Activated CD4-positive, alpha-beta T cell treated with anti-CD3 and anti-CD28 coated beads, Interleukin-2, amount 50 U/mL, for 16 hours (primary cell): ENCODE measurements at regions not wholly inside any gene's neighbourhood (a gene's known extent, or its start where the extent isn't known, plus 50 kb on each side); places are given as distances from the start of the nearest gene placed in this dataset.

Experiments
- DNase-seq: peaks from one replicate; pipeline ENCODE4 v3.0.0-alpha.2; 2020

DNA sequence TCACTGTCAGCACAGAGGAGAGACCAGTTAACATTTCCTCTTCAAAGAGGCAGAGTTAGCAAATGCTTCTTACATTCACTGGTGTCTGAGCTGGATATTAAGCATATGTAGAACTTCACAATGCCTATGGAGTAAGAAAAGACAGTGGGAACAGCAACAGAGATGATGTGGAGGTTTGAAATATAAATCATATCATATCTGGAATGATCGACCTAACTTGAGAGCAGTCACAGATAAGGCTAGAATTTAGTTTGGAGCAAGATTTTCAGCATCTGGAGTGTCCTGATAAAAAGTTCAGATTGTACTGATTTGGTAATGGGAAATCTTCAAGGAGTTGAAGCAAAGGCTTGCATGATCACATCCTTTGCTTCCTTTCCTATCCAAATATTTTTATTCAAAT, 90.5 kb upstream of the ANKRD50 start:
- no peak for DNase-seq

DNA sequence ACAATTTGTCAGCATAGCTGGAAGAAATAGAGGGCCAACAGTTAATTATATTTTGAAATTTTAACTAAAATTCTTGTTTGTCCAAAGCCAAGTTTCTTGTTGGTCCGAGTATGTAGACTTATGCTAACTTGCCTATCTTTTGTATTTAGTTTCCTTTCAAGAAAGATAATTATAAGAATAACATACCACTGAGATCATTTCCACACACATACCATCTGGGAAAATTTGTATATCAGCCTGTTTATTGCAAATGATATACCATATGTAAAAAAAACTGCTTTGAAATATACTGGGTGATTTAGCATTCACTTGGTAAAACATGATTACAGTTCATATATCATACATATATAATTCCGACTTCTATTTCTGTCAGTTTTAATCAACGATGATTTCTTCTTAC, 84.7 kb upstream of the ANKRD50 start:
- DNase-seq: no peak

DNA sequence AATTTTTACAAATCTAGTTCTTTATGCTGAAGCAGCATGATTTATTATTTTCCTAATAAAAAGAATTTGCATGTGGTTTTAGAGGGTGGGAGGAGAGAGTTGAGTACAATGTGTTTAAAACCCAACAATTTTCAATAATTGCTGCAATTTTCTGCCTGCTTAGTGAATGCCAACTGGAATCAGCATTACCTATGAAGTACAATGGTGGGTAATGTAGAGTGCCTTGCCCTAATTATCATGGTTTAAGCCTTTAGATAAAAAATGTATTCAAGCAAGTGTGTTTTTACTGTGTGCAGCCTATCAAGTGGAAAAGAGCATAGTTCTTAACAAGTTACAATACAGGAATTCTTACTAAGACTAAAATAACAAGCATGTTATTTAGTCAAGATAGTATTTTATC, 77.9 kb upstream of the ANKRD50 start:
- no peak for DNase-seq

DNA sequence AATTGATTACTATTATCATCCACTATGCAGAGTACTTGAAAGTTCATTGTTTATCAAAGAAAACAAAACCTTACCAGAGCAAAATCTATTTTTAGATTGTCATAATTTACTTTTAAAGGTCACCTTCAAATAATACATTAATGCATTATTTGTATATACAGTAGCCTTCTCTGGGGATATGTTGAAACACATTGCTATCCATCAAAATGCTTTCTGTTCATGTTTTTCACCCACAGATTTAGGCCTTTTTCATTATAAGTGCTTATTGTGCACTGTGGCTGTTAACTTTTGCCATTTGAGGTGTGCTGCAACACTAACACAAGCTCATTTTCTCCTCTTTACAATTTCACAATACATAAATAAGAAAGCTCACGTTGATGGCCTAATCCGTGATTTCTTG, 74.1 kb upstream of the ANKRD50 start:
- DNase-seq: no peak

- DNase-seq: no peak
Observed at GRCh38 chr4:124785645-124786044, 73.1 kb upstream of the ANKRD50 start.

GRCh38 chr4:124783847-124784246, 71.3 kb upstream of the ANKRD50 start:
- DNase-seq: no peak

- no peak for DNase-seq
Observed at GRCh38 chr4:124777007-124777406, 64.5 kb upstream of the ANKRD50 start.

DNA sequence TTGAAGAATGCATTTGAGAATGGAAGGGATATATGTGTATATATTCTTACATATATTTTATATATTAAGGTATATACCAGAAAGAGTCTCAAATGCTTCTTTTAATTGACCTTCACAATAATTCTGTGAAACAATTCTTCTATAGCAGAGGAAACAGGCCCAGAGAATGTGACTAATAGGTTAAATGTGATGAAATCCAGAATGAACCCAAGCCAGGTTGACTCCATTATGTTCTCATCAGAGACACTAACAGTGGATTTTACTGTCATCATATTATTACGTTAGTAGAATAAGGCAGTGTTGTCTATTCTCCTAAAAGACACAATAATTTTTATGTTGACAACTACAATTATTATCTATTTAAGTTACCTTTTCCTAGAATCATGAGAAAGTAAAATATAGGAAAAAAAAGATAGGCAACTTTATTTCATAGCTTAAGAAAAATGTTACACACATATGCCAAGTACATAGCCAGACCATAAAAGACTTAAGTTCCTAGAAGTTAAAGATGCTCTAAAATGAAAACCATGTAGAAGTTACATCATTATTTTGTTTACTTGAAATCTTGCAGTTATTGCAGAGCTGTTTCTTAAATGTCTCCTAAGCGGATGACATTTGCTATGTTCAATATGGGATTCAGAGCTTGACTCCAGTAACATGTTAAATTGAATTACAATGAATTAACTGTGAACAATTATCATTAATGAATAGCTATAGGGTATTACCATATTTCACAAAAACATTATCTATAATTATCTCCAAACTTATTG, 56.2 kb upstream of the ANKRD50 start:
- DNase-seq: no peak

DNA sequence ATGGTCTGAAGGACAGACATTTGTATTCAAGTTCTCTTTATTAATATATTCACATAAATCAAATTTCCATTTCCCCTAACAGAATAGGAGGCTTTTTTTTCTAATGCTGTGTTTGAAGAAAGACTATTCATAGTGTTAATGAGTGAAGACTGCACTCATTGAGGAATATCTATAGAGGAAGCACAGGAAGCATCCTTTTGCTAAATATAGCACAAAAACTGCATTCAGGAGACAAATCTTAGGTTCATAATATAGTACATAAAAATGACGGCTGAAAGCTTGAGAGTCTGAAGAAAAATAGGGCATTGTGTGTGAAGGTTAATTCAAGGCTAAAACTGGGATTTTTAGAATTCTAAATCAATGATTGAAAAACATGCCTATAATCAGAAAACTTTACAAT, 50.4 kb upstream of the ANKRD50 start:
- DNase-seq: no peak
